ENCODE measurements at regions not wholly inside any gene's neighbourhood (a gene's known extent, or its start where the extent isn't known, plus 50 kb on each side); places are given as distances from the start of the nearest gene placed in this dataset.

GRCh38 chr3:124639406-124640237, 90.6 kb upstream of the UMPS start:
- DNase-seq, result no peak
- Histone ChIP-seq H3K79me2 (ENCODE audit: insufficient read depth, low read length) (no peaks in the 10 kb centered on the region), H3K9ac (ENCODE audit: insufficient read depth, low read length, poor library complexity, severe bottlenecking) (no peak overlapping the region), H3K4me3 (replicated peaks in 1 of 3; ENCODE audit: low read depth in 2 of 3, low read length in 3 of 3) (no peak overlapping the region), H3K9me3 (replicated peaks in 1 of 2; ENCODE audit: control insufficient read depth in 1 of 2, insufficient read depth in 1 of 2, low read length in 2 of 2) (no peaks in the 10 kb centered on the region), H3K27ac (ENCODE audit: low read depth in 1 of 2, low read length in 2 of 2) (no peak overlapping the region), H3K36me3 (replicated peaks in 1 of 2; ENCODE audit: control insufficient read depth in 1 of 2, insufficient read depth in 2 of 2, low read length in 2 of 2) (no peaks in the 10 kb centered on the region), H3K27me3 (ENCODE audit: control insufficient read depth in 2 of 2, insufficient read depth in 2 of 2, low read length in 2 of 2) (no peaks in the 10 kb centered on the region), H3K4me1 (ENCODE audit: control insufficient read depth in 1 of 2, insufficient read depth in 2 of 2, low read length in 2 of 2) (no peaks in the 10 kb centered on the region), H3K4me2 (replicated peaks; ENCODE audit: extremely low read depth, low read length, poor library complexity, severe bottlenecking) (no peak overlapping the region), H4K20me1 (ENCODE audit: insufficient read depth, low read length) (no peaks in the 10 kb centered on the region), H2AFZ (ENCODE audit: insufficient read depth, low read depth, low read length, poor library complexity, severe bottlenecking) (no peak overlapping the region)
- H3K9me3 Mint-ChIP-seq, result no peaks in the 10 kb centered on the region
- TF ChIP-seq CTCF (IDR thresholded peaks at IDR 0.05), result no peak
- peaks cover 17% of the 10 kb centered on the region for H3K4me1 Mint-ChIP-seq
- no peak overlapping the region for H3K4me3 Mint-ChIP-seq
- H3K27me3 Mint-ChIP-seq (ENCODE audit: low read depth in 3 of 3), result peaks cover 1 to 9% (median 2%) of the 10 kb centered on the region in 3 donors
- intact Hi-C loops (cut with micrococcal nuclease), result no loop called here
- no peaks in the 10 kb centered on the region for H3K36me3 Mint-ChIP-seq
- WGBS (ENCODE audit: insufficient coverage), result no CpG with 5 or more reads among the region's 6 CpGs
- H3K27ac Mint-ChIP-seq, result no peak overlapping the region

GRCh38 chr3:124640635-124641306, 89.5 kb upstream of the UMPS start:
- Histone ChIP-seq H4K20me1 (ENCODE audit: insufficient read depth, low read length) (no peaks in the 10 kb centered on the region), H3K79me2 (ENCODE audit: insufficient read depth, low read length) (no peaks in the 10 kb centered on the region), H3K27me3 (ENCODE audit: control insufficient read depth in 2 of 2, insufficient read depth in 2 of 2, low read length in 2 of 2) (no peaks in the 10 kb centered on the region), H3K27ac (ENCODE audit: low read depth in 1 of 2, low read length in 2 of 2) (no peak overlapping the region), H3K4me1 (ENCODE audit: control insufficient read depth in 1 of 2, insufficient read depth in 2 of 2, low read length in 2 of 2) (no peaks in the 10 kb centered on the region), H3K9me3 (replicated peaks in 1 of 2; ENCODE audit: control insufficient read depth in 1 of 2, insufficient read depth in 1 of 2, low read length in 2 of 2) (no peaks in the 10 kb centered on the region), H3K36me3 (replicated peaks in 1 of 2; ENCODE audit: control insufficient read depth in 1 of 2, insufficient read depth in 2 of 2, low read length in 2 of 2) (no peaks in the 10 kb centered on the region), H3K4me2 (replicated peaks; ENCODE audit: extremely low read depth, low read length, poor library complexity, severe bottlenecking) (no peak overlapping the region), H3K9ac (ENCODE audit: insufficient read depth, low read length, poor library complexity, severe bottlenecking) (no peak overlapping the region), H2AFZ (ENCODE audit: insufficient read depth, low read depth, low read length, poor library complexity, severe bottlenecking) (no peak overlapping the region), H3K4me3 (replicated peaks in 1 of 3; ENCODE audit: low read depth in 2 of 3, low read length in 3 of 3) (no peak overlapping the region)
- H3K4me3 Mint-ChIP-seq, result no peak overlapping the region
- intact Hi-C loops (cut with micrococcal nuclease), result no loop called here
- TF ChIP-seq CTCF (IDR thresholded peaks at IDR 0.05), result no peak
- no peak for DNase-seq
- H3K36me3 Mint-ChIP-seq, result no peaks in the 10 kb centered on the region
- H3K9me3 Mint-ChIP-seq, result no peaks in the 10 kb centered on the region
- 80% methylated on average over 7 of the region's 9 CpGs for WGBS (ENCODE audit: insufficient coverage)
- H3K4me1 Mint-ChIP-seq, result peaks cover 15% of the 10 kb centered on the region
- H3K27me3 Mint-ChIP-seq (ENCODE audit: low read depth in 3 of 3), result peaks cover 1 to 9% (median 4%) of the 10 kb centered on the region in 3 donors
- no peak overlapping the region for H3K27ac Mint-ChIP-seq

Data from CD14-positive monocyte (primary cell).